HCT116 (cell line): ENCODE measurements at regions not wholly inside any gene's neighbourhood (a gene's known extent, or its start where the extent isn't known, plus 50 kb on each side); places are given as distances from the start of the nearest gene placed in this dataset.

ENCODE experiments used
- ATAC-seq: fragments of 200-7000 bp; cut with Tn5 transposase; 2 replicates; pipeline ENCODE4 v1.9.1; 2020; ENCODE audit warnings: mild to moderate bottlenecking, moderate library complexity
- BruUV-seq: library from RNA; stranded (reverse); fragments of 400-500 nt; replicated peaks from 2 replicates; lab custom pipeline; 2021; lab: Mats Ljungman, UMichigan
- CTCF ChIA-PET: fragments of 300-600 bp; sonication (Branson Sonifier 250); formaldehyde crosslinking; loops from one replicate; lab custom pipeline; 2021; ENCODE audit warnings: antibody characterized with exemption; lab: Charles Lee
- POLR2A ChIA-PET: fragments of 300-600, 350-600 bp; sonication (Branson Sonifier 250); formaldehyde crosslinking; loops from one replicate; lab custom pipeline; 2021; ENCODE audit warnings: antibody characterized with exemption; lab: Charles Lee
- RAD21 ChIA-PET, 2 experiments: fragments of 300-600 bp; sonication (Branson Sonifier 250); formaldehyde crosslinking; loops; one replicate each; lab custom pipeline; 2023; ENCODE audit warnings: low total read pairs in 2 of 2; ENCODE audit not compliant: uncharacterized antibody in 2 of 2, unreplicated experiment in 2 of 2, low non-redundant PET in 1 of 2; lab: Charles Lee
- DNase-seq: peaks from one replicate; pipeline ENCODE4 v3.0.0-alpha.2; 2010; ENCODE audit warnings: low read depth, low spot score
- H2AFZ ChIP-seq: fragments of 200-600 bp; shearing (Covaris generic), sonication (generic); 2 replicates; pipeline ENCODE4 v1.6.1; 2017; ENCODE audit warnings: low read depth, mixed run types, mixed read lengths, antibody characterized with exemption, low read length; ENCODE audit not compliant: poor library complexity, severe bottlenecking
- H3K27ac ChIP-seq: 2 replicates; pipeline ENCODE4 v1.5.1; 2012; ENCODE audit warnings: low read depth, low read length
- H3K27me3 ChIP-seq: fragments of 200-600 bp; sonication (generic); 2 replicates; pipeline ENCODE4 v1.6.1; 2016; ENCODE audit warnings: mixed run types, low read length, mixed read lengths; ENCODE audit not compliant: insufficient read depth
- H3K36me3 ChIP-seq, 2 experiments: fragments of 200-500 bp in 1 of 2; fragments of 200-600 bp in 1 of 2; sonication (Bioruptor generic) in 1 of 2; sonication (generic) in 1 of 2; 2 replicates each; pipeline versions ENCODE4 v1.5.1 to v1.6.1; 2014 to 2016; ENCODE audit warnings: low read length in 2 of 2, inconsistent platforms in 1 of 2, mixed read lengths in 1 of 2, mixed run types in 1 of 2; ENCODE audit not compliant: insufficient read depth in 2 of 2, control insufficient read depth in 1 of 2
- H3K4me1 ChIP-seq, 2 experiments: fragments of 200-600 bp in 1 of 2; sonication (generic) in 1 of 2; 2 replicates each; pipeline versions ENCODE4 v1.5.1 to v1.6.1; 2012 to 2017; ENCODE audit warnings: low read length in 2 of 2, inconsistent platforms in 1 of 2, mild to moderate bottlenecking in 1 of 2, mixed read lengths in 1 of 2, mixed run types in 1 of 2, moderate library complexity in 1 of 2; ENCODE audit not compliant: insufficient read depth in 2 of 2, control insufficient read depth in 1 of 2
- H3K4me2 ChIP-seq: fragments of 200-600 bp; sonication (generic); 2 replicates; pipeline ENCODE4 v1.6.1; 2017; ENCODE audit warnings: mixed run types, low read length, mixed read lengths
- H3K4me3 ChIP-seq, 2 experiments: fragments of 200-600 bp in 1 of 2; sonication (generic) in 1 of 2; replicated peaks in 1 of 2; 2 replicates each; pipeline ENCODE4 v1.5.1; 2011 to 2016; ENCODE audit warnings: low read length in 2 of 2, control low read depth in 1 of 2, low read depth in 1 of 2, mild to moderate bottlenecking in 1 of 2, mixed read lengths in 1 of 2, mixed run types in 1 of 2
- H3K79me2 ChIP-seq: fragments of 200-600 bp; sonication (generic); 2 replicates; pipeline ENCODE4 v1.6.1; 2017; ENCODE audit warnings: mild to moderate bottlenecking, mixed run types, low read length, moderate library complexity, mixed read lengths; ENCODE audit not compliant: insufficient read depth
- H3K9ac ChIP-seq: fragments of 200-600 bp; sonication (generic); 2 replicates; pipeline ENCODE4 v1.6.1; 2016; ENCODE audit warnings: low read length, mixed read lengths
- H3K9me2 ChIP-seq: fragments of 200-600 bp; sonication (generic), shearing (Covaris generic); 2 replicates; pipeline ENCODE4 v1.6.1; 2017; ENCODE audit warnings: mixed run types, mild to moderate bottlenecking, moderate library complexity; ENCODE audit not compliant: insufficient read depth
- H3K9me3 ChIP-seq, 2 experiments: fragments of 200-500 bp in 1 of 2; fragments of 200-600 bp in 1 of 2; sonication (Bioruptor generic) in 1 of 2; sonication (generic) in 1 of 2; 2 replicates each; pipeline ENCODE4 v1.6.1; 2014 to 2017; ENCODE audit warnings: low read length in 2 of 2, mixed read lengths in 2 of 2, inconsistent platforms in 1 of 2, low read depth in 1 of 2, mild to moderate bottlenecking in 1 of 2, mixed run types in 1 of 2, moderate library complexity in 1 of 2; ENCODE audit not compliant: control insufficient read depth in 1 of 2, insufficient read depth in 1 of 2
- H4K20me1 ChIP-seq: fragments of 200-600 bp; sonication (generic), shearing (Covaris generic); 2 replicates; pipeline ENCODE4 v1.6.1; 2017; ENCODE audit warnings: mixed run types, mild to moderate bottlenecking, moderate library complexity; ENCODE audit not compliant: insufficient read depth
- CBX3 ChIP-seq: IDR thresholded peaks from 2 replicates; pipeline ENCODE4 v1.6.1; 2012; ENCODE audit warnings: low read depth
- CEBPB ChIP-seq: IDR thresholded peaks from 2 replicates; pipeline ENCODE4 v1.6.1; 2012; ENCODE audit warnings: low read depth
- EZH2 ChIP-seq: fragments of 200-600 bp; sonication (generic); IDR thresholded peaks from 2 replicates; pipeline ENCODE4 v1.6.1; 2017; ENCODE audit warnings: antibody characterized with exemption, mixed run types
- EZH2phosphoT487 ChIP-seq: fragments of 200-600 bp; IDR thresholded peaks from 2 replicates; pipeline ENCODE4 v1.6.1; 2018; ENCODE audit warnings: antibody characterized with exemption, borderline replicate concordance
- FOSL1 ChIP-seq: IDR thresholded peaks from 2 replicates; pipeline ENCODE4 v1.6.1; 2012; ENCODE audit warnings: low read depth
- POLR2A ChIP-seq: IDR thresholded peaks from 2 replicates; pipeline ENCODE4 v1.7.0; 2011; ENCODE audit warnings: borderline replicate concordance; ENCODE audit not compliant: insufficient read depth, insufficient read length; ENCODE audit errors: extremely low read depth
- POLR2AphosphoS5 ChIP-seq: IDR thresholded peaks from 2 replicates; pipeline ENCODE4 v1.6.1; 2011; ENCODE audit warnings: mild to moderate bottlenecking, low read depth, low read length, moderate library complexity
- RAD21 ChIP-seq: IDR thresholded peaks from 2 replicates; pipeline ENCODE4 v1.6.1; 2012; ENCODE audit warnings: low read depth, mild to moderate bottlenecking
- SP1 ChIP-seq: IDR thresholded peaks from 2 replicates; pipeline ENCODE4 v1.6.1; 2012; ENCODE audit warnings: low read depth
- TCF7L2 ChIP-seq: IDR thresholded peaks from 2 replicates; pipeline ENCODE4 v1.7.0; 2011; ENCODE audit warnings: borderline replicate concordance, inconsistent platforms; ENCODE audit not compliant: insufficient read depth, insufficient read length; ENCODE audit errors: extremely low read depth
- YY1 ChIP-seq: IDR thresholded peaks from 2 replicates; pipeline ENCODE4 v1.6.1; 2011; ENCODE audit warnings: low read length, low read depth, moderate library complexity, mild to moderate bottlenecking; ENCODE audit not compliant: insufficient replicate concordance; ENCODE audit errors: extremely low read depth
- ZNF274 ChIP-seq: fragments of 200-500 bp; sonication (Bioruptor generic); IDR thresholded peaks from 2 replicates; pipeline ENCODE4 v1.6.1; 2014; ENCODE audit warnings: mild to moderate bottlenecking, low read depth, low read length, inconsistent platforms
- intact Hi-C: fragments of 100-400 bp; cut with micrococcal nuclease; formaldehyde crosslinking; loops from 2 replicates; pipeline ENCODE4 v1.10.0; 2022
- TF ChIP-seq, protein P1 (sequence below), 3 experiments: fragments of 200-600 bp in 1 of 3; sonication (generic) in 1 of 3; IDR thresholded peaks in 2 of 3; conservative IDR thresholded peaks in 1 of 3; 2 replicates each; pipeline ENCODE4 v1.5.1; 2012 to 2017; ENCODE audit warnings: low read depth in 2 of 3, low read length in 2 of 3, antibody characterized with exemption in 1 of 3, borderline replicate concordance in 1 of 3, control low read depth in 1 of 3, mild to moderate bottlenecking in 1 of 3, mixed read lengths in 1 of 3, mixed run types in 1 of 3, moderate library complexity in 1 of 3; ENCODE audit not compliant: insufficient read depth in 1 of 3
- TF ChIP-seq, protein P2 (sequence below): IDR thresholded peaks from 2 replicates; pipeline ENCODE4 v1.6.1; 2012
- TF ChIP-seq, protein P3 (sequence below): IDR thresholded peaks from 2 replicates; pipeline ENCODE4 v1.6.1; 2012
- TF ChIP-seq, protein P4 (sequence below): IDR thresholded peaks from 2 replicates; pipeline ENCODE4 v1.6.1; 2012; ENCODE audit warnings: low read depth

DNA sequence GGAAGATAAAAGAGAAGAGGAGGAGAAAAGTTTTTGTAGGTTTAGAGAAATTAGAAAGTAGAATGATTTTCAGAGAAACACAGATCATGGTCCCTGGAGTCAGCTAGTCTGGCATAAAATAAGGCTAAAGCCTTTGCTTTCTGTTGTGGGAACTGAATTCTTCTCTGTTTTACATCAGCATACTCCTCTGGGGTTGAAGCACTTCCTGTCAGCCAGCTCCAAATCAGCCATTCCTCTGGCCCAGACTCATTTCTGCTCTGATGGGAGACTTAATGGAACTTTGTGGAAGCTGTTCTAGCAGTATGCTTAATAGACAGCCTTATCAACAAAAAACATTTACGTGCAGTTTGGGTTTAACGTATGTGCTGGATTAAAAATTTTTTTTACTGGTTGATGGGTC is 143.2 kb downstream of the HMHB1 start:
- Histone ChIP-seq H3K4me1 (no peaks in the 10 kb centered on the region), H3K9me3 (no peaks in the 10 kb centered on the region), H3K27ac (no peak overlapping the region), H4K20me1 (no peaks in the 10 kb centered on the region), H3K4me2 (no peak overlapping the region), H3K9ac (no peak overlapping the region), H3K9me2 (no peaks in the 10 kb centered on the region), H3K79me2 (no peaks in the 10 kb centered on the region), H3K27me3 (no peaks in the 10 kb centered on the region), H3K36me3 (no peaks in the 10 kb centered on the region), H3K4me3 (no peak overlapping the region), H2AFZ (no peak overlapping the region)
- POLR2A ChIA-PET, result no interaction called here
- no TSS peak for BruUV-seq
- intact Hi-C loops, result no loop called here
- no peak for TF ChIP-seq CEBPB
- TF ChIP-seq, protein P1, sequence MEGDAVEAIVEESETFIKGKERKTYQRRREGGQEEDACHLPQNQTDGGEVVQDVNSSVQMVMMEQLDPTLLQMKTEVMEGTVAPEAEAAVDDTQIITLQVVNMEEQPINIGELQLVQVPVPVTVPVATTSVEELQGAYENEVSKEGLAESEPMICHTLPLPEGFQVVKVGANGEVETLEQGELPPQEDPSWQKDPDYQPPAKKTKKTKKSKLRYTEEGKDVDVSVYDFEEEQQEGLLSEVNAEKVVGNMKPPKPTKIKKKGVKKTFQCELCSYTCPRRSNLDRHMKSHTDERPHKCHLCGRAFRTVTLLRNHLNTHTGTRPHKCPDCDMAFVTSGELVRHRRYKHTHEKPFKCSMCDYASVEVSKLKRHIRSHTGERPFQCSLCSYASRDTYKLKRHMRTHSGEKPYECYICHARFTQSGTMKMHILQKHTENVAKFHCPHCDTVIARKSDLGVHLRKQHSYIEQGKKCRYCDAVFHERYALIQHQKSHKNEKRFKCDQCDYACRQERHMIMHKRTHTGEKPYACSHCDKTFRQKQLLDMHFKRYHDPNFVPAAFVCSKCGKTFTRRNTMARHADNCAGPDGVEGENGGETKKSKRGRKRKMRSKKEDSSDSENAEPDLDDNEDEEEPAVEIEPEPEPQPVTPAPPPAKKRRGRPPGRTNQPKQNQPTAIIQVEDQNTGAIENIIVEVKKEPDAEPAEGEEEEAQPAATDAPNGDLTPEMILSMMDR (IDR thresholded peaks at IDR 0.05 in 2 of 3, conservative IDR thresholded peaks at IDR 0.05 in 1 of 3; ENCODE audit: borderline replicate concordance in 1 of 3, insufficient read depth in 1 of 3, low read depth in 2 of 3, low read length in 2 of 3), result no peak
- TF ChIP-seq YY1, result no peak
- TF ChIP-seq RAD21, result no peak
- TF ChIP-seq, protein P2, sequence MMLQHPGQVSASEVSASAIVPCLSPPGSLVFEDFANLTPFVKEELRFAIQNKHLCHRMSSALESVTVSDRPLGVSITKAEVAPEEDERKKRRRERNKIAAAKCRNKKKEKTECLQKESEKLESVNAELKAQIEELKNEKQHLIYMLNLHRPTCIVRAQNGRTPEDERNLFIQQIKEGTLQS, result no peak
- TF ChIP-seq POLR2A, result no peak
- no peak for TF ChIP-seq FOSL1
- TF ChIP-seq TCF7L2, result no peak
- TF ChIP-seq CBX3, result no peak
- TF ChIP-seq EZH2phosphoT487, result no peak
- no peak for TF ChIP-seq POLR2AphosphoS5
- TF ChIP-seq, protein P3, sequence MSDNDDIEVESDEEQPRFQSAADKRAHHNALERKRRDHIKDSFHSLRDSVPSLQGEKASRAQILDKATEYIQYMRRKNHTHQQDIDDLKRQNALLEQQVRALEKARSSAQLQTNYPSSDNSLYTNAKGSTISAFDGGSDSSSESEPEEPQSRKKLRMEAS, result no peak
- no peak for TF ChIP-seq EZH2
- TF ChIP-seq SP1, result no peak
- TF ChIP-seq, protein P4, sequence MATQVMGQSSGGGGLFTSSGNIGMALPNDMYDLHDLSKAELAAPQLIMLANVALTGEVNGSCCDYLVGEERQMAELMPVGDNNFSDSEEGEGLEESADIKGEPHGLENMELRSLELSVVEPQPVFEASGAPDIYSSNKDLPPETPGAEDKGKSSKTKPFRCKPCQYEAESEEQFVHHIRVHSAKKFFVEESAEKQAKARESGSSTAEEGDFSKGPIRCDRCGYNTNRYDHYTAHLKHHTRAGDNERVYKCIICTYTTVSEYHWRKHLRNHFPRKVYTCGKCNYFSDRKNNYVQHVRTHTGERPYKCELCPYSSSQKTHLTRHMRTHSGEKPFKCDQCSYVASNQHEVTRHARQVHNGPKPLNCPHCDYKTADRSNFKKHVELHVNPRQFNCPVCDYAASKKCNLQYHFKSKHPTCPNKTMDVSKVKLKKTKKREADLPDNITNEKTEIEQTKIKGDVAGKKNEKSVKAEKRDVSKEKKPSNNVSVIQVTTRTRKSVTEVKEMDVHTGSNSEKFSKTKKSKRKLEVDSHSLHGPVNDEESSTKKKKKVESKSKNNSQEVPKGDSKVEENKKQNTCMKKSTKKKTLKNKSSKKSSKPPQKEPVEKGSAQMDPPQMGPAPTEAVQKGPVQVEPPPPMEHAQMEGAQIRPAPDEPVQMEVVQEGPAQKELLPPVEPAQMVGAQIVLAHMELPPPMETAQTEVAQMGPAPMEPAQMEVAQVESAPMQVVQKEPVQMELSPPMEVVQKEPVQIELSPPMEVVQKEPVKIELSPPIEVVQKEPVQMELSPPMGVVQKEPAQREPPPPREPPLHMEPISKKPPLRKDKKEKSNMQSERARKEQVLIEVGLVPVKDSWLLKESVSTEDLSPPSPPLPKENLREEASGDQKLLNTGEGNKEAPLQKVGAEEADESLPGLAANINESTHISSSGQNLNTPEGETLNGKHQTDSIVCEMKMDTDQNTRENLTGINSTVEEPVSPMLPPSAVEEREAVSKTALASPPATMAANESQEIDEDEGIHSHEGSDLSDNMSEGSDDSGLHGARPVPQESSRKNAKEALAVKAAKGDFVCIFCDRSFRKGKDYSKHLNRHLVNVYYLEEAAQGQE, result no peak
- no peak for TF ChIP-seq ZNF274
- CTCF ChIA-PET, result no interaction called here
- RAD21 ChIA-PET, result no interaction called here
- DNase-seq, result no peak
- ATAC-seq, result no peak
